Transverse colon (tissue), 4 donors: ENCODE measurements at regions not wholly inside any gene's neighbourhood (a gene's known extent, or its start where the extent isn't known, plus 50 kb on each side); places are given as distances from the start of the nearest gene placed in this dataset.

Source experiments
- DNase-seq: peaks from one replicate; pipeline ENCODE4 v3.0.0-alpha.2; 2019
- H3K27ac ChIP-seq, 4 donors: fragments of 200-600 bp; sonication (generic); 2 replicates each; pipeline ENCODE4 v1.5.1; 2016 to 2018; ENCODE audit warnings: inconsistent platforms in 4 of 4
- H3K27me3 ChIP-seq: fragments of 200-600 bp; sonication (generic); 2 replicates; pipeline ENCODE4 v1.5.1; 2017; ENCODE audit warnings: inconsistent platforms
- H3K36me3 ChIP-seq, 4 donors: fragments of 200-600 bp; sonication (generic); 2 replicates each; pipeline ENCODE4 v1.5.1; 2017 to 2019; ENCODE audit warnings: inconsistent platforms in 4 of 4
- H3K4me1 ChIP-seq, 4 donors: fragments of 200-600 bp; sonication (generic); 2 replicates each; pipeline ENCODE4 v1.5.1; 2017 to 2020; ENCODE audit warnings: inconsistent platforms in 4 of 4
- H3K4me3 ChIP-seq, 4 donors: fragments of 200-600 bp; sonication (generic); 1 replicate in 1 of 4; 2 replicates in 3 of 4; pipeline versions ENCODE4 v1.5.1 to v1.6.1; 2017 to 2019; ENCODE audit warnings: inconsistent platforms in 4 of 4
- H3K9me3 ChIP-seq, 2 donors: fragments of 200-600 bp; sonication (generic); 2 replicates each; pipeline ENCODE4 v1.5.1; 2017 to 2019; ENCODE audit warnings: inconsistent platforms in 2 of 2
- EP300 ChIP-seq: sonication (generic); formaldehyde crosslinking; IDR thresholded peaks from one replicate; pipeline ENCODE4 v1.6.1; 2017; ENCODE audit warnings: antibody characterized with exemption, low read depth
- POLR2A ChIP-seq: fragments of 450-650 bp; IDR thresholded peaks from one replicate; pipeline ENCODE4 v1.6.1; 2016; ENCODE audit warnings: antibody characterized with exemption, mild to moderate bottlenecking, moderate library complexity
- POLR2AphosphoS5 ChIP-seq, 3 donors: sonication (generic); formaldehyde crosslinking; IDR thresholded peaks; one replicate each; pipeline ENCODE4 v1.6.1; 2016; ENCODE audit warnings: antibody characterized with exemption in 3 of 3
- WGBS, 2 donors: methylation state at CpG; one replicate each; pipeline ENCODE4 v1.1.5; 2018; ENCODE audit warnings: low coverage in 1 of 2; 5-methylcytosine and 5-hydroxymethylcytosine counted together
- in situ Hi-C, 4 donors: fragments of 200-750 bp; cut with MboI; loops; one replicate each; pipeline versions ENCODE4 v1.15.0 to v1.15.1; 2017; ENCODE audit warnings: low sequenced_read_pairs in 3 of 4, low pct_ligation_motif_present in 1 of 4, low pct_unique_long_range_greater_than_20kb in 1 of 4
- intact Hi-C: fragments of 100-400 bp; cut with DNase I; formaldehyde crosslinking; loops from one replicate; pipeline ENCODE4 v1.15.1; 2023; ENCODE audit warnings: low total_unique reads
- TF ChIP-seq, protein P1 (sequence below), 5 experiments: fragments of 200-600 bp in 3 of 5; fragments of 450-650 bp in 2 of 5; sonication (generic) in 3 of 5; IDR thresholded peaks; 1 replicate in 2 of 5; 2 replicates in 3 of 5; pipeline ENCODE4 v1.5.1; 2016 to 2017; ENCODE audit warnings: antibody characterized with exemption in 5 of 5, inconsistent platforms in 3 of 5, mild to moderate bottlenecking in 2 of 5, moderate library complexity in 1 of 5

DNA sequence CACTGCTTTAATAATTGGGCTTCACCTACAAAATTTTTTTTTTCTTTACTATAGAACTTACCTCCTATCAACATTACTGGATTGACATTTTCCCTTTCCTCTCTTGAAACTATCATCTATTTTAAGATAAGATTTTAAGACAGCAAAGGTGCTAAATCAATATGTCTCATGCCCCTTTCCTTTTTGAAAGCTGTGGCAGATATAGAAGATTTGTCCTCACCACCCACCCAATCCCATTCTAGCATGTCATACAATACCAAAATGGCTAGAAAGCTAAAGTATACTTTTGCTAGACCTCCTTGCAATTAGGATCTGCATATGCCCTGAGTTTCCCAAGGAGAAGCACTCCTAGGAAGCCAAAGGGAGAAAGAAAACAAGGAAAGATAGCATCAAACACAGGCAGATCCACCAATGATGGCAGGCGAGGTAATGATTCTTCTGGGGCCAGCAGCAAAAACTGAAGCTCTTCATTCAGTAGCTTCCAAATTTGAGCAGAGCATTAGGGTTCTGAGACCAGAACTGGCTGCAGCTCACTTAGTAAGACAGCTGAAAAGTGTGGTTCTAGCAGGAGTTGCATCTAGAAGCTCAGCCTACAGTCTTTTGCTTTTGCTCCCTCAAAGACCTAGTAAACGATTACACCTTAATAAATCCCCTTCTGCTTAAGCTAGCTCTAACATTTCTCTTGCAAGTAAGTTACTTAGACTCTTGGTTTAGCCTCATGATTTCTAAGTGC lies 242.1 kb downstream of the ZEB2 start:
- 75 to 93% methylated on average over 1 to 2 of the region's 2 CpGs for WGBS, 2 donors
- Histone ChIP-seq H3K36me3 (no peaks in the 10 kb centered on the region), H3K4me1 (no peaks in the 10 kb centered on the region), H3K27ac (no peak overlapping the region), H3K4me3 (no peak overlapping the region), H3K9me3 (no peaks in the 10 kb centered on the region), H3K27me3 (no peaks in the 10 kb centered on the region)
- no peak for TF ChIP-seq EP300
- no peak for TF ChIP-seq POLR2A
- no peak for TF ChIP-seq POLR2AphosphoS5 (IDR thresholded peaks at IDR 0.05)
- TF ChIP-seq, protein P1, sequence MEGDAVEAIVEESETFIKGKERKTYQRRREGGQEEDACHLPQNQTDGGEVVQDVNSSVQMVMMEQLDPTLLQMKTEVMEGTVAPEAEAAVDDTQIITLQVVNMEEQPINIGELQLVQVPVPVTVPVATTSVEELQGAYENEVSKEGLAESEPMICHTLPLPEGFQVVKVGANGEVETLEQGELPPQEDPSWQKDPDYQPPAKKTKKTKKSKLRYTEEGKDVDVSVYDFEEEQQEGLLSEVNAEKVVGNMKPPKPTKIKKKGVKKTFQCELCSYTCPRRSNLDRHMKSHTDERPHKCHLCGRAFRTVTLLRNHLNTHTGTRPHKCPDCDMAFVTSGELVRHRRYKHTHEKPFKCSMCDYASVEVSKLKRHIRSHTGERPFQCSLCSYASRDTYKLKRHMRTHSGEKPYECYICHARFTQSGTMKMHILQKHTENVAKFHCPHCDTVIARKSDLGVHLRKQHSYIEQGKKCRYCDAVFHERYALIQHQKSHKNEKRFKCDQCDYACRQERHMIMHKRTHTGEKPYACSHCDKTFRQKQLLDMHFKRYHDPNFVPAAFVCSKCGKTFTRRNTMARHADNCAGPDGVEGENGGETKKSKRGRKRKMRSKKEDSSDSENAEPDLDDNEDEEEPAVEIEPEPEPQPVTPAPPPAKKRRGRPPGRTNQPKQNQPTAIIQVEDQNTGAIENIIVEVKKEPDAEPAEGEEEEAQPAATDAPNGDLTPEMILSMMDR (IDR thresholded peaks at IDR 0.05), result no peak
- intact Hi-C loops, result no loop called here
- in situ Hi-C loops, result no loop called here
- no peak for DNase-seq

GRCh38 chr2:144275340-144275739 lies 244.6 kb downstream of the ZEB2 start:
- no peaks in the 10 kb centered on the region for H3K36me3 ChIP-seq
- H3K27ac ChIP-seq, result no peak overlapping the region
- intact Hi-C loops (no loop called here), in situ Hi-C loops (no loop called here)
- no peak for DNase-seq
- peaks cover 0 to 9% (median 0%) of the 10 kb centered on the region in 4 donors for H3K4me1 ChIP-seq
- TF ChIP-seq POLR2AphosphoS5 (IDR thresholded peaks at IDR 0.05) (no peak), POLR2A (no peak)
- no peaks in the 10 kb centered on the region for H3K27me3 ChIP-seq
- H3K4me3 ChIP-seq, result no peak overlapping the region
- H3K9me3 ChIP-seq, result no peaks in the 10 kb centered on the region

- no peak overlapping the region for H3K4me3 ChIP-seq
- no peaks in the 10 kb centered on the region for H3K36me3 ChIP-seq
- TF ChIP-seq POLR2A (no peak), POLR2AphosphoS5 (IDR thresholded peaks at IDR 0.05) (no peak), EP300 (no peak)
- TF ChIP-seq, protein P1 (IDR thresholded peaks at IDR 0.05), result no peak
- peaks cover 0 to 9% (median 0%) of the 10 kb centered on the region in 4 donors for H3K4me1 ChIP-seq
- 68 to 84% methylated on average over 2 of the region's 2 CpGs for WGBS, 2 donors
- no peak overlapping the region for H3K27ac ChIP-seq
- no peaks in the 10 kb centered on the region for H3K9me3 ChIP-seq
- H3K27me3 ChIP-seq, result no peaks in the 10 kb centered on the region
- no peak for DNase-seq
- intact Hi-C loops, result no loop called here
- in situ Hi-C loops, result no loop called here
Measured at GRCh38 chr2:144274131-144274530, 245.8 kb downstream of the ZEB2 start.

GRCh38 chr2:144270951-144271350 lies 249.0 kb downstream of the ZEB2 start:
- no peak overlapping the region for H3K27ac ChIP-seq
- no peak for DNase-seq
- H3K27me3 ChIP-seq, result no peaks in the 10 kb centered on the region
- H3K4me3 ChIP-seq, result no peak overlapping the region
- in situ Hi-C loops, result no loop called here
- TF ChIP-seq, protein P1 (IDR thresholded peaks at IDR 0.05), result no peak
- no peak for TF ChIP-seq EP300
- TF ChIP-seq POLR2A, result no peak
- TF ChIP-seq POLR2AphosphoS5 (IDR thresholded peaks at IDR 0.05), result no peak
- H3K36me3 ChIP-seq, result no peaks in the 10 kb centered on the region
- peaks cover 0 to 9% (median 0%) of the 10 kb centered on the region in 4 donors for H3K4me1 ChIP-seq
- H3K9me3 ChIP-seq, result no peaks in the 10 kb centered on the region
- 97 to 100% methylated on average over 1 of the region's 1 CpG for WGBS, 2 donors
- intact Hi-C loops, result no loop called here
